ENCODE measurements at regions not wholly inside any gene's neighbourhood (a gene's known extent, or its start where the extent isn't known, plus 50 kb on each side); places are given as distances from the start of the nearest gene placed in this dataset.

GRCh38 chr13:108494991-108495645 lies 134.3 kb upstream of the MYO16 start:
- TF ChIP-seq POLR2AphosphoS5 (IDR thresholded peaks at IDR 0.05) = no peak
- no peak for TF ChIP-seq CTCF (IDR thresholded peaks at IDR 0.05 in 8 of 11, conservative IDR thresholded peaks at IDR 0.05 in 3 of 11)

Measured in spleen (tissue), 7 donors.